Fibroblast of lung (primary cell): ENCODE measurements at regions not wholly inside any gene's neighbourhood (a gene's known extent, or its start where the extent isn't known, plus 50 kb on each side); places are given as distances from the start of the nearest gene placed in this dataset.

Experiments used
- CTCF ChIP-seq, 2 donors: IDR thresholded peaks in 1 of 2; conservative IDR thresholded peaks in 1 of 2; 1 replicate in 1 of 2; 2 replicates in 1 of 2; pipeline ENCODE4 v1.5.1; 2011 to 2012; ENCODE audit warnings: low read length in 2 of 2, control low read depth in 1 of 2, inconsistent platforms in 1 of 2, low read depth in 1 of 2, mild to moderate bottlenecking in 1 of 2
- EZH2 ChIP-seq: IDR thresholded peaks from 2 replicates; pipeline ENCODE4 v1.5.1; 2012; ENCODE audit warnings: low read length, control low read depth, mild to moderate bottlenecking; ENCODE audit errors: missing control alignments

- TF ChIP-seq CTCF (conservative IDR thresholded peaks at IDR 0.05 in 1 of 2, IDR thresholded peaks at IDR 0.05 in 1 of 2; ENCODE audit: low read depth in 1 of 2, low read length in 2 of 2) (no peak), EZH2 (no peak)
These were observed 90.0 kb upstream of the SPATA12 start for GRCh38 chr3:56970461-56970879.
